SU-DHL-6 (cell line): ENCODE measurements at regions not wholly inside any gene's neighbourhood (a gene's known extent, or its start where the extent isn't known, plus 50 kb on each side); places are given as distances from the start of the nearest gene placed in this dataset.

Experiments used
- H2AFZ ChIP-seq: fragments of 200-600 bp; sonication (generic); 2 replicates; pipeline ENCODE4 v1.6.1; 2014; ENCODE audit warnings: low read depth, mild to moderate bottlenecking, moderate library complexity, mixed read lengths, antibody characterized with exemption, low read length; ENCODE audit not compliant: severe bottlenecking
- H3F3A ChIP-seq: fragments of 200-600 bp; shearing (Covaris generic); 2 replicates; pipeline ENCODE4 v1.6.0; 2016; ENCODE audit warnings: antibody characterized with exemption, mild to moderate bottlenecking; ENCODE audit not compliant: insufficient read depth
- H3K27ac ChIP-seq: fragments of 200-600 bp; sonication (generic); 2 replicates; pipeline ENCODE4 v1.5.1; 2016; ENCODE audit warnings: low read depth, mild to moderate bottlenecking, low read length, moderate library complexity, mixed read lengths
- H3K27me3 ChIP-seq: fragments of 200-600 bp; sonication (generic), shearing (Covaris generic); 2 replicates; pipeline ENCODE4 v1.6.0; 2014; ENCODE audit warnings: mild to moderate bottlenecking, low read length
- H3K36me3 ChIP-seq: fragments of 200-600 bp; sonication (generic); 2 replicates; pipeline ENCODE4 v1.6.1; 2014; ENCODE audit warnings: mild to moderate bottlenecking, low read length, mixed read lengths
- H3K4me2 ChIP-seq: fragments of 300-600, 200-600 bp; shearing (Covaris generic), sonication (generic); 2 replicates; pipeline ENCODE4 v1.6.0; 2014; ENCODE audit warnings: low read length, low read depth, mild to moderate bottlenecking; ENCODE audit not compliant: poor library complexity, severe bottlenecking
- H3K4me3 ChIP-seq: fragments of 200-600 bp; sonication (generic); 2 replicates; pipeline ENCODE4 v1.5.1; 2014; ENCODE audit warnings: antibody characterized with exemption, low read length, mild to moderate bottlenecking, mixed read lengths; ENCODE audit not compliant: insufficient read depth, poor library complexity, severe bottlenecking
- H3K79me2 ChIP-seq: fragments of 200-600 bp; sonication (generic); 2 replicates; pipeline ENCODE4 v1.6.1; 2014; ENCODE audit warnings: mild to moderate bottlenecking, low read length, moderate library complexity; ENCODE audit not compliant: insufficient read depth
- H3K9ac ChIP-seq: fragments of 200-600 bp; sonication (generic); 2 replicates; pipeline ENCODE4 v1.7.0; 2014; ENCODE audit warnings: mild to moderate bottlenecking, low read length
- H3K9me2 ChIP-seq: fragments of 200-600 bp; sonication (generic); replicated peaks from 2 replicates; pipeline ENCODE4 v1.6.1; 2014; ENCODE audit warnings: low read length; ENCODE audit not compliant: insufficient read depth
- H3K9me3 ChIP-seq: fragments of 200-600 bp; sonication (generic); 2 replicates; pipeline ENCODE4 v1.6.1; 2014; ENCODE audit warnings: low read length, mixed read lengths; ENCODE audit not compliant: insufficient read depth
- H4K20me1 ChIP-seq: fragments of 200-600 bp; sonication (generic); 2 replicates; pipeline ENCODE4 v1.6.1; 2014; ENCODE audit warnings: low read depth, mild to moderate bottlenecking, antibody characterized with exemption, low read length, moderate library complexity, mixed read lengths
- EZH2phosphoT487 ChIP-seq: fragments of 200-600 bp; sonication (generic), shearing (Covaris generic); conservative IDR thresholded peaks from 2 replicates; pipeline ENCODE4 v1.6.1; 2018; ENCODE audit warnings: mild to moderate bottlenecking, antibody characterized with exemption, low read length, moderate library complexity, mixed read lengths
- TF ChIP-seq, protein P1 (sequence below): fragments of 200-600 bp; sonication (generic); IDR thresholded peaks from one replicate; pipeline ENCODE4 v1.5.1; 2017; ENCODE audit warnings: antibody characterized with exemption, mild to moderate bottlenecking, low read length, moderate library complexity; ENCODE audit not compliant: insufficient read depth, poor library complexity, severe bottlenecking

DNA sequence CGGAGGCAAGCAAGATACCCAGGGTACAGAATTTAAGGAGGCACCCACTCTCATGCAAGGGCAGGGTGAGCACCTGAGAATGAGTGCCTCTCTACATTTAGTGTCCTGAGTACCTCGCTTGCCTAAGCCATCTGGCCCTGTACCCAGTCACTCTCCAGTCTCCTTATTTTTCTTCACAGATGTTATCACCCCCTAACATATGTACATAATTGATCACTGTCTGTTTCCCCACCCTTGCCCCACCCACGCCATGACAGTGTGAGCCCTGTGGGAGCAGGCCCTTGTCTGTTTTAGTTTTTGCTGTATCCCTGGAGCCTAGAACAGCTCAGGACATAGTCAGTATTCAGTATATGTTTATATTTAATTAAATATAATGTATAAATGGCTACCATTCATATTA lies 113.6 kb downstream of the SPRY1 start:
- H2AFZ ChIP-seq, result no peak overlapping the region
- no peak for TF ChIP-seq EZH2phosphoT487
- TF ChIP-seq, protein P1, sequence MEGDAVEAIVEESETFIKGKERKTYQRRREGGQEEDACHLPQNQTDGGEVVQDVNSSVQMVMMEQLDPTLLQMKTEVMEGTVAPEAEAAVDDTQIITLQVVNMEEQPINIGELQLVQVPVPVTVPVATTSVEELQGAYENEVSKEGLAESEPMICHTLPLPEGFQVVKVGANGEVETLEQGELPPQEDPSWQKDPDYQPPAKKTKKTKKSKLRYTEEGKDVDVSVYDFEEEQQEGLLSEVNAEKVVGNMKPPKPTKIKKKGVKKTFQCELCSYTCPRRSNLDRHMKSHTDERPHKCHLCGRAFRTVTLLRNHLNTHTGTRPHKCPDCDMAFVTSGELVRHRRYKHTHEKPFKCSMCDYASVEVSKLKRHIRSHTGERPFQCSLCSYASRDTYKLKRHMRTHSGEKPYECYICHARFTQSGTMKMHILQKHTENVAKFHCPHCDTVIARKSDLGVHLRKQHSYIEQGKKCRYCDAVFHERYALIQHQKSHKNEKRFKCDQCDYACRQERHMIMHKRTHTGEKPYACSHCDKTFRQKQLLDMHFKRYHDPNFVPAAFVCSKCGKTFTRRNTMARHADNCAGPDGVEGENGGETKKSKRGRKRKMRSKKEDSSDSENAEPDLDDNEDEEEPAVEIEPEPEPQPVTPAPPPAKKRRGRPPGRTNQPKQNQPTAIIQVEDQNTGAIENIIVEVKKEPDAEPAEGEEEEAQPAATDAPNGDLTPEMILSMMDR, result no peak
- H4K20me1 ChIP-seq, result no peaks in the 10 kb centered on the region
- H3K4me2 ChIP-seq, result no peak overlapping the region
- H3K36me3 ChIP-seq, result no peaks in the 10 kb centered on the region
- H3K27me3 ChIP-seq, result no peaks in the 10 kb centered on the region
- no peak overlapping the region for H3K4me3 ChIP-seq
- no peak overlapping the region for H3K27ac ChIP-seq
- H3K9me3 ChIP-seq, result no peaks in the 10 kb centered on the region
- H3K9me2 ChIP-seq, result no peaks in the 10 kb centered on the region
- H3K79me2 ChIP-seq, result no peaks in the 10 kb centered on the region
- H3F3A ChIP-seq, result no peaks in the 10 kb centered on the region
- no peak overlapping the region for H3K9ac ChIP-seq

- Histone ChIP-seq H3F3A (no peaks in the 10 kb centered on the region), H3K27ac (no peak overlapping the region), H3K4me3 (no peak overlapping the region), H4K20me1 (no peaks in the 10 kb centered on the region), H3K9me3 (no peaks in the 10 kb centered on the region), H3K9me2 (no peaks in the 10 kb centered on the region), H3K79me2 (no peaks in the 10 kb centered on the region), H3K27me3 (no peaks in the 10 kb centered on the region), H3K36me3 (no peaks in the 10 kb centered on the region), H3K4me2 (no peak overlapping the region), H3K9ac (no peak overlapping the region), H2AFZ (no peak overlapping the region)
- TF ChIP-seq EZH2phosphoT487, result no peak
- TF ChIP-seq, protein P1, result no peak
Measured at GRCh38 chr4:123510659-123511058, 114.1 kb downstream of the SPRY1 start.

GRCh38 chr4:123516576-123516975 lies 120.0 kb downstream of the SPRY1 start:
- H3K27me3 ChIP-seq, result no peaks in the 10 kb centered on the region
- TF ChIP-seq, protein P1, result no peak
- no peak for TF ChIP-seq EZH2phosphoT487
- H3K4me2 ChIP-seq, result no peak overlapping the region
- no peak overlapping the region for H3K27ac ChIP-seq
- H3K79me2 ChIP-seq, result no peaks in the 10 kb centered on the region
- H3K4me3 ChIP-seq, result no peak overlapping the region
- no peaks in the 10 kb centered on the region for H3K36me3 ChIP-seq
- H3K9me2 ChIP-seq, result no peaks in the 10 kb centered on the region
- H4K20me1 ChIP-seq, result no peaks in the 10 kb centered on the region
- H3K9ac ChIP-seq, result no peak overlapping the region
- no peaks in the 10 kb centered on the region for H3F3A ChIP-seq
- H3K9me3 ChIP-seq, result no peaks in the 10 kb centered on the region
- H2AFZ ChIP-seq, result no peak overlapping the region
